ENCODE measurements at regions not wholly inside any gene's neighbourhood (a gene's known extent, or its start where the extent isn't known, plus 50 kb on each side); places are given as distances from the start of the nearest gene placed in this dataset.

DNA sequence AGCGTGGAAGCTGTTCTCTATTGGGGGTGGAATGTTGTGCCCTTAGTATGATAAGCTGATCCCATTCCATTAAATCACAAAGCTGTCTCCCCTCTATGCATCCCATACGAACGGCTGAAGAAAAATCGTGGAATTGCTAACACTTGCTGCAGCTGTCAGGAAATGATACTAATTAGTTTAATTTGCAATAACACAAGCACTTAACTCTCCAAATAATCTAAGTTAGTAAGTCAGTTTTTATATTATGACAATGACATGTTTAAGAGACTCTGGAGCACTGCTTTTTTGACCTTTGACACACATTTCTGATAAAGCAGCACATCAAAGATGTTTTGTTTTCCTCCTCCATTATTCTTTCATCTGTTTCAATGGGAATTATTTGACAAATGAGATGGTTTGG is 123.7 kb upstream of the SATB2 start:
- TF ChIP-seq GABPA (IDR thresholded peaks at IDR 0.05; ENCODE audit: low read depth), result no peak
- no peak for TF ChIP-seq SIN3A (IDR thresholded peaks at IDR 0.05; ENCODE audit: borderline replicate concordance, low read depth, low read length)
- TF ChIP-seq TEAD4 (IDR thresholded peaks at IDR 0.05; ENCODE audit: borderline replicate concordance, insufficient read depth), result no peak
- TF ChIP-seq RCOR1 (IDR thresholded peaks at IDR 0.05; ENCODE audit: low read length), result no peak
- TF ChIP-seq USF1 (IDR thresholded peaks at IDR 0.05; ENCODE audit: borderline replicate concordance, low read depth), result no peak
- no peak for TF ChIP-seq CTCF (IDR thresholded peaks at IDR 0.05)
- no peak for TF ChIP-seq REST (IDR thresholded peaks at IDR 0.05; ENCODE audit: low read depth, low read length)
- TF ChIP-seq, protein P1, sequence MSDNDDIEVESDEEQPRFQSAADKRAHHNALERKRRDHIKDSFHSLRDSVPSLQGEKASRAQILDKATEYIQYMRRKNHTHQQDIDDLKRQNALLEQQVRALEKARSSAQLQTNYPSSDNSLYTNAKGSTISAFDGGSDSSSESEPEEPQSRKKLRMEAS (IDR thresholded peaks at IDR 0.05; ENCODE audit: low read depth), result no peak
- no peak for TF ChIP-seq RAD21 (IDR thresholded peaks at IDR 0.05; ENCODE audit: low read length)
- no peak for TF ChIP-seq POLR2AphosphoS5 (IDR thresholded peaks at IDR 0.05; ENCODE audit: low read depth, low read length)
- no peak for TF ChIP-seq EZH2phosphoT487 (IDR thresholded peaks at IDR 0.05; ENCODE audit: borderline replicate concordance, low read depth)
- TF ChIP-seq JUND (IDR thresholded peaks at IDR 0.05), result no peak
- no peak for TF ChIP-seq FOXM1 (IDR thresholded peaks at IDR 0.05; ENCODE audit: low read depth)
- no peak for TF ChIP-seq FOXJ3 (CRISPR knock-in tag; IDR thresholded peaks at IDR 0.05)

Measured in SK-N-SH (cell line).